Neural progenitor cell (in vitro differentiated cells): ENCODE measurements at regions not wholly inside any gene's neighbourhood (a gene's known extent, or its start where the extent isn't known, plus 50 kb on each side); places are given as distances from the start of the nearest gene placed in this dataset.

Experiments used
- DNase-seq: peaks from one replicate; pipeline ENCODE4 v3.0.0-alpha.2; 2016; ENCODE audit warnings: low spot score
- H2AFZ ChIP-seq: fragments of 200-600 bp; sonication (generic); replicated peaks from 2 replicates; pipeline ENCODE4 v1.6.1; 2016; ENCODE audit warnings: antibody characterized with exemption
- H3F3A ChIP-seq: fragments of 200-600 bp; sonication (generic); 2 replicates; pipeline ENCODE4 v1.6.1; 2016; ENCODE audit warnings: antibody characterized with exemption, low read depth
- H3K27ac ChIP-seq: fragments of 200-600 bp; sonication (generic); 2 replicates; pipeline ENCODE4 v1.5.1; 2016; ENCODE audit warnings: mild to moderate bottlenecking
- H3K27me3 ChIP-seq: fragments of 200-600 bp; sonication (generic); 2 replicates; pipeline ENCODE4 v1.6.1; 2016; ENCODE audit warnings: mild to moderate bottlenecking, moderate library complexity
- H3K36me3 ChIP-seq: fragments of 200-600 bp; sonication (generic); 2 replicates; pipeline ENCODE4 v1.5.1; 2016
- H3K4me1 ChIP-seq: fragments of 200-600 bp; sonication (generic); 2 replicates; pipeline ENCODE4 v1.6.1; 2016; ENCODE audit warnings: mixed run types
- H3K4me2 ChIP-seq: fragments of 200-600 bp; sonication (generic); 2 replicates; pipeline ENCODE4 v1.6.1; 2016
- H3K4me3 ChIP-seq: fragments of 200-600 bp; sonication (generic); 2 replicates; pipeline ENCODE4 v1.5.1; 2016
- H3K79me2 ChIP-seq: fragments of 200-600 bp; sonication (generic); 2 replicates; pipeline ENCODE4 v1.6.1; 2016; ENCODE audit warnings: low read depth
- H3K9ac ChIP-seq: fragments of 200-600 bp; sonication (generic); 2 replicates; pipeline ENCODE4 v1.6.1; 2016
- H3K9me3 ChIP-seq: fragments of 200-600 bp; sonication (generic); 2 replicates; pipeline ENCODE4 v1.5.1; 2016; ENCODE audit warnings: low read depth
- H4K20me1 ChIP-seq: fragments of 200-600 bp; sonication (generic); 2 replicates; pipeline ENCODE4 v1.6.1; 2016; ENCODE audit warnings: low read depth
- H3K27ac Mint-ChIP-seq: 3 replicates; pipeline ENCODE4 v1.8.0; 2021; ENCODE audit warnings: mixed read lengths
- H3K27me3 Mint-ChIP-seq: 2 replicates; pipeline ENCODE4 v1.8.0; 2022; ENCODE audit warnings: low read depth, mild to moderate bottlenecking, inconsistent platforms, moderate library complexity, mixed read lengths; ENCODE audit not compliant: insufficient read depth
- H3K36me3 Mint-ChIP-seq: 3 replicates; pipeline ENCODE4 v1.8.0; 2021; ENCODE audit warnings: mixed read lengths
- H3K4me1 Mint-ChIP-seq: 3 replicates; pipeline ENCODE4 v1.8.0; 2021; ENCODE audit warnings: mixed read lengths
- H3K4me3 Mint-ChIP-seq: 3 replicates; pipeline ENCODE4 v1.8.0; 2021; ENCODE audit warnings: mild to moderate bottlenecking, moderate library complexity, mixed read lengths
- H3K9me3 Mint-ChIP-seq: 3 replicates; pipeline ENCODE4 v1.8.0; 2020; ENCODE audit warnings: mixed read lengths
- CTCF ChIP-seq: fragments of 200-600 bp; sonication (generic); IDR thresholded peaks from 2 replicates; pipeline ENCODE4 v1.5.1; 2017; ENCODE audit warnings: antibody characterized with exemption, mild to moderate bottlenecking
- EZH2 ChIP-seq: fragments of 200-600 bp; sonication (generic); IDR thresholded peaks from 2 replicates; pipeline ENCODE4 v1.6.1; 2017; ENCODE audit warnings: antibody characterized with exemption, mild to moderate bottlenecking, moderate library complexity
- EZH2phosphoT487 ChIP-seq: fragments of 200-600 bp; sonication (generic); IDR thresholded peaks from 2 replicates; pipeline ENCODE4 v1.6.1; 2017; ENCODE audit warnings: antibody characterized with exemption

GRCh38 chr2:16485251-16485650, 180.4 kb downstream of the CYRIA start:
- no peak for DNase-seq
- H3K36me3 Mint-ChIP-seq = no peaks in the 10 kb centered on the region
- TF ChIP-seq EZH2phosphoT487 (no peak), EZH2 (no peak), CTCF (no peak)
- Histone ChIP-seq H3K79me2 (no peaks in the 10 kb centered on the region), H2AFZ (no peak overlapping the region), H3K4me2 (no peak overlapping the region), H3K4me3 (no peak overlapping the region), H3K9me3 (no peaks in the 10 kb centered on the region), H3K27me3 (no peaks in the 10 kb centered on the region), H3K36me3 (no peaks in the 10 kb centered on the region), H3K4me1 (no peaks in the 10 kb centered on the region), H3F3A (no peaks in the 10 kb centered on the region), H3K9ac (no peak overlapping the region), H3K27ac (no peak overlapping the region), H4K20me1 (no peaks in the 10 kb centered on the region)
- H3K27me3 Mint-ChIP-seq = no peaks in the 10 kb centered on the region
- H3K4me3 Mint-ChIP-seq = no peak overlapping the region
- peaks cover 6% of the 10 kb centered on the region for H3K9me3 Mint-ChIP-seq
- peaks cover 3% of the 10 kb centered on the region for H3K4me1 Mint-ChIP-seq
- H3K27ac Mint-ChIP-seq = no peak overlapping the region

- Histone ChIP-seq H2AFZ (no peak overlapping the region), H3K9me3 (no peaks in the 10 kb centered on the region), H3K36me3 (no peaks in the 10 kb centered on the region), H4K20me1 (no peaks in the 10 kb centered on the region), H3K79me2 (no peaks in the 10 kb centered on the region), H3K4me1 (no peaks in the 10 kb centered on the region), H3K27ac (no peak overlapping the region), H3F3A (no peaks in the 10 kb centered on the region), H3K9ac (no peak overlapping the region), H3K27me3 (no peaks in the 10 kb centered on the region), H3K4me3 (no peak overlapping the region), H3K4me2 (no peak overlapping the region)
- DNase-seq = no peak
- H3K27me3 Mint-ChIP-seq = no peaks in the 10 kb centered on the region
- TF ChIP-seq EZH2phosphoT487 (no peak), EZH2 (no peak), CTCF (no peak)
- H3K4me3 Mint-ChIP-seq = no peak overlapping the region
- peaks cover 8% of the 10 kb centered on the region for H3K9me3 Mint-ChIP-seq
- no peaks in the 10 kb centered on the region for H3K36me3 Mint-ChIP-seq
- H3K4me1 Mint-ChIP-seq = no peaks in the 10 kb centered on the region
- H3K27ac Mint-ChIP-seq = no peak overlapping the region
Observed at GRCh38 chr2:16482460-16482859, 183.2 kb downstream of the CYRIA start.

- H3K9me3 ChIP-seq = no peaks in the 10 kb centered on the region
- no peaks in the 10 kb centered on the region for H3K36me3 Mint-ChIP-seq
- H3K4me2 ChIP-seq = no peak overlapping the region
Observed at GRCh38 chr2:16481351-16481750, 184.3 kb downstream of the CYRIA start.

More at GRCh38 chr2:16481351-16481750, 184.3 kb downstream of the CYRIA start:
- Histone ChIP-seq H2AFZ (no peak overlapping the region), H4K20me1 (no peaks in the 10 kb centered on the region), H3K9ac (no peak overlapping the region), H3K36me3 (no peaks in the 10 kb centered on the region), H3F3A (no peaks in the 10 kb centered on the region), H3K4me1 (no peaks in the 10 kb centered on the region), H3K27me3 (no peaks in the 10 kb centered on the region), H3K27ac (no peak overlapping the region), H3K79me2 (no peaks in the 10 kb centered on the region), H3K4me3 (no peak overlapping the region)
- no peak overlapping the region for H3K4me3 Mint-ChIP-seq
- H3K27me3 Mint-ChIP-seq = no peaks in the 10 kb centered on the region
- no peak for DNase-seq
- no peak for TF ChIP-seq EZH2phosphoT487
- TF ChIP-seq CTCF = no peak
- H3K4me1 Mint-ChIP-seq = no peaks in the 10 kb centered on the region
- H3K9me3 Mint-ChIP-seq = peaks cover 8% of the 10 kb centered on the region
- no peak overlapping the region for H3K27ac Mint-ChIP-seq
